ENCODE measurements at regions not wholly inside any gene's neighbourhood (a gene's known extent, or its start where the extent isn't known, plus 50 kb on each side); places are given as distances from the start of the nearest gene placed in this dataset.
"Not testable (repeated sequence)": the region's sequence is repeated elsewhere in the genome, so short reads cannot be mapped to it uniquely, and the experiment has no call there.

GRCh38 chr2:126220331-126220730, 435.6 kb upstream of the GYPC start:
- DNase-seq (ENCODE audit: low read depth, low spot score) = no peak

GRCh38 chr2:126221506-126221905, 434.5 kb upstream of the GYPC start:
- DNase-seq (ENCODE audit: low read depth, low spot score) = no peak

DNA sequence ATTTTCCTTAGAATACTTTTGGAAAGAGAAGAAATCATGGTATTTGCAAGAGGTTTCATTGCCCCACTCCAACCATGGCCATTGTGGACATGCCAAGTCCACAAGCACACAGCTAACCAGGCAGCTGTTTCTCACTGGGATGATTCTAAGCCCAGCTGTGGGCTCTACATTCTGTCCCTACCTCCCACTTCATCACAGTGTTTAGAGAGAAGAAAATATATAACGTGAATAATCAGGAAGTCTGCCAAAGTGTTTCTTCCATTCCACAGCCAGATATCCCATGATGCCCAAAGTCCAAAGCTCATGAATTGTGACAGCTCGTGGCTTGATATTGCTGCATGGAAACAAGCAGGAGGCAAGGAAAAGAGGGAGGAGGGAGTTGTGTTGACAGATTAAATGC, 433.7 kb upstream of the GYPC start:
- no peak for DNase-seq (ENCODE audit: low read depth, low spot score)

DNA sequence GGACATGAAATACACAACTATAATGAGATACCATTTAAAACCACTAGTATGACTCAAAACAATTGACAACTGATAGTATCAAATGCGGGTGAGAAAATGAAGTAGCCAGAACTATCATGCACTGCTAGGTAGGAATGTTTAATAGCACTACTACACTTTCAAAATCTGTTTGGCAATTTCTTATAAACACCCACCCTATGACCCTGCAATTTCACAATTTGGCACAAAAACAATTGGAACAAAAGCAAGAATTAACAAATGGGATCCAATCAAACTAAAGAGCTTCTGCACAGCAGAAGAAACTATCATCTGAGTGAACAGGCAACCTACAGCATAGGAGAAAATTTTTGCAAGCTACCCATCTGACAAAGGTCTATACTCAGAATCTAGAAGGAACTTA, 431.2 kb upstream of the GYPC start:
- no peak for DNase-seq (ENCODE audit: low read depth, low spot score)

GRCh38 chr2:126227250-126227649, 428.7 kb upstream of the GYPC start:
- DNase-seq (ENCODE audit: low read depth, low spot score) = no peak

DNA sequence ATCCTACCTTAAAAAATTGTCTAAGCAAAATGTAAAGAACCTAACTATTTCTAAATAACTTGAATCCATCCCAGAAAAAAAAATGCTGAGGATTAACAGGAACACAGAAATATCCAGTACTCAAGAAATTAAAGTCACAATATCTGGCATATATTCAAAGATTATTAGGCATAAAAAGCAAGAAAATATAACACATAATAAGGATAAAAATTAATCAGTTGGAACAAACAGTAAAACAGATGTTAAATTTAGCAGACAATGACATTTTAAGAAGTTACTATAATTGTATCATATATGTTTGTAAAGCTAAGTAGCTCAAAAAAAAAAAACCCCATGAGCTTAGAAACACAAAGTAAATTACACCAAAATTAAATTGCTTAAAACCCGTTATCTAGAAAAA, 427.4 kb upstream of the GYPC start:
- no peak for DNase-seq (ENCODE audit: low read depth, low spot score)

DNA sequence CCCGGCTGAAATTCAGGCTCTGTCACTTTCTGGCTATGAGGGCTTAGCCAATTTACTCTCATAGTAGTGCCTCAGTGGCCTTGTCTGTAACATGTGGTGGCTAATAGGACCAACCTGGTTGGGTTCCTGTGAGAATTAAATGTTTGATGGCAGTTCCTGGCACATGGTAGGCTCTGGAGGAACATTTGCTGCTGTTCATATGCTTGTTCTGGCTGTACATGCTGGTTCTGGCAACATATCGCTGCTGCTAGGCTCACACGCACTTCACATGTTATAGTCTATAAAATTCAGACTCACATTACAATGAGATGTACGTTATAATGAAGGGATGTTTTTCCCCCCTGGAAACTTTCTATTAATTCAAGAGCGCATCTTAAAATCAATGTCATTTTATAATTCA, 417.7 kb upstream of the GYPC start:
- DNase-seq (ENCODE audit: low read depth, low spot score) = no peak

DNA sequence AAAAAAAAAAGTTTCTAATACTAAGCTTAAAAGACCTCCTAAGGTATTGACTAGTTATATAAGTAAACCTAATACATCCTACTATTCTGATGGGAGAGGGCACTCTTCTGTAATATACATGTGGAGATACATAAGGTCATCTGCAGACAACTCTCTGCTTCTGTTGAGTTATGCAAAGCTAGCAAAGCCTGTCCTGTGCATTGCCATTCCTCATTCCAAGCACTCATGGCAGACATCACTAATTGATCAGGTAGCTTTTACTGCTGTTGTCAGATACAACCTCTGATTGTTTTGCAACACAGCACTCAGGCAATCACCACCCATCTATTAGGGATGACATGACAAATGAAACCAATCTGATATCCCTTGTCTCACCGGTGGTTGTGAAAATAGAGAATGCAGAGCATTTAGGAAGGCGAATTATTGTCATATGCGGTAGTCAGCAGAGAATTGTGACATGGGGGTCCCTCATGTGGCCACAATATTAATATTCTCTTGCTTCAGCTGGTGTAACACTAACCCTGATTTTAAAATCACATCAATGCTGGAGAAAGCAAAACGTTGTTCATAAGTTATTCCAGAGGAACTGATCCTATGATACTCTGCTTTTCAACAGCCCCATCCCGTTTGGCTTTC, 416.5 kb upstream of the GYPC start:
- DNase-seq (ENCODE audit: low read depth, low spot score) = no peak

DNA sequence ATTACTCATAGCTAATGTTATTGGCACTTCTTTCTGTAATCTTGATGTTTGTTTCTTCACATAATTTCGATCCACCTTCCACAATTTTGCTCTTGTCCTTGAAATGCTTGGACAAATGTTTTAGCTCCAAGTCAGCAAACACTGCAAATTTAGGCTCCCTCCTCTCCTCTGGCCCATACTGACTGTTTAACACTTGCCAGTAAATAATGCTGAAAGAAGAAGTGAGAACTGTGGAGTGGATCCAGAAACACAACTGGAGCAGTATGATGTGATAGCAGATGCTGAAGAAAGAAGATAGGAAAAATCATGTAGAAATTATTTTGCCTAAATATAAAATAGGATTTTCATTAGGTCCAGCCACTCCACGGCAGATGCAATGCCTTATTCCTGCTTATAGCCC, 415.0 kb upstream of the GYPC start:
- no peak for DNase-seq (ENCODE audit: low read depth, low spot score)

DNA sequence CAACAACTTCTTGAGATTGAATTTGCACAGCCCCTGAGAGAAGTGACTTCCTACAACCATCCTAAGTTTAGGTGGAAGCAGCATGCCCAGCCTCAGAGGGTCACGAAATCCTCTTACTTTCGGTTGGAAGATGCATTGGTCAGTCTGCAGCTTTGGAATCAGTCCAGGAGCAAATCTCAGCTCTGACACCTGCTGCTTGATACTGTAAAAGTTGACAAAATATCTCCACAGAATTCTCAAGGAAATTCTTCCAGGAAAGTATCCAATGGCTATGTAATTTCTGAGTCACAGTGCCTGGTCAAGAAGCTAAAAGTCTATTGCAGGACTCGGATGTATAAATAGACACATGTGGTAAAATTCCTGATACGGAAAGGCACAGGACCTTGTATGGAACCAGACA, 414.5 kb upstream of the GYPC start:
- no peak for DNase-seq (ENCODE audit: low read depth, low spot score)

DNA sequence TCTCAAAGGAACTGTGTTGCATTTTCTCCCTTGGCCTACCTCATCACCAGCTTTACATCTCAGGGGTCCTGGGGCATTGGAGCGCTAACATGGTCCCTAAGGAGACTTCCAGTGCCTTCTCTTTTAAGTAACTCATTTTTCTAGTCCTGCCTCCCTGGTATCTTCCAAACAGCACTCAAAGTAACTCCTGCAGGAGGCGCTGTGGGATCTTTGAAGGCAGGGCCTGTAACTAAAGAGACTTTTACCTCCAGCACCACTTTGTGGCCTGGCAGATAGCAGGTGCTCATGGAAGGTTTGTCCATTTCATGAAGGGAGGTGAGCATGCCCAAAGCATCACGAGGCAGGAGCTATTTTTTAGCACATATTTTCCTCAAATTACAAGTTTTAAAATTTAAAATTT, 411.0 kb upstream of the GYPC start:
- DNase-seq (ENCODE audit: low read depth, low spot score) = peak; percentile 11

DNA sequence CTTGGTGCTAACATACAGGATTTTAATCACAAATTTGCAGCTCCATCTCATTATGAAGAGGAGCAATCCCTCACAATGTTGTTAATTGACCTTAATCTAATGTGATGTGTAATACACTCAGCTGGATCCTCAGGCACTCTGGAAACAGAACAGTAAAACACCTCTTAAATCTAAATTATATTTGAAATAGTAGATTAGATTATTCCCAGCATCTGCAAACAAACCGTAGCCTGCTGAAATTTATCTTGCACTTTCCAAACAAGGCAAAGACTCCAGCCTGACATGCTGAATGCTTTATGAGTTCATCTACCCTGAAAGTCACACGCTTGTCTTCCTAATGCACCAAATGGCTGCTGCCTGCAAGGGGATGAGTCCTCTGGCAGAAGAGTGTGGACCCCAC, 402.3 kb upstream of the GYPC start:
- DNase-seq (ENCODE audit: low read depth, low spot score) = no peak

- no peak for DNase-seq (ENCODE audit: low read depth, low spot score)
These were observed 391.3 kb upstream of the GYPC start for GRCh38 chr2:126264625-126265024.

GRCh38 chr2:126269911-126270310, 386.0 kb upstream of the GYPC start:
- no peak for DNase-seq (ENCODE audit: low read depth, low spot score)

- DNase-seq (ENCODE audit: low read depth, low spot score) = no peak
These were observed 385.4 kb upstream of the GYPC start for GRCh38 chr2:126270587-126270986.

DNA sequence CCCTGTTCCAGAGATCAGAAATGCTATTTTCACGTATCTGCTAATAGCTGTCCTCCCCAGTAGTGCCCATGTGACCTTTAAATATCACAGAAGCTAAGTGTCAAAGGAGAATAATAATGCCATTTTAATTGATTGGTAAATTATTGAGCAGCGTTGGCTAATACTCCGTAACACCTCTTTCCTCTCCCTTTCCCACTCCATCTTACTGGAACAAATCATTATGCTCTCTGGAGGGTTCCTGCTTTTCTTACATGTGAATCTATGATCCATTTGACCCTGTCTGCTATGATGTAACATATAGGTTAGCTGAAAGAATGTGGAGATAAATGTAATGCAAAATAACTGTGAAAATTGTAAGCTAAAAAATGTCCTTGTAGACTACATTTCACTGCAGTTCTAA, 383.6 kb upstream of the GYPC start:
- DNase-seq (ENCODE audit: low read depth, low spot score) = no peak

- DNase-seq (ENCODE audit: low read depth, low spot score) = no peak
These were observed 380.9 kb upstream of the GYPC start for GRCh38 chr2:126275098-126275497.

DNA sequence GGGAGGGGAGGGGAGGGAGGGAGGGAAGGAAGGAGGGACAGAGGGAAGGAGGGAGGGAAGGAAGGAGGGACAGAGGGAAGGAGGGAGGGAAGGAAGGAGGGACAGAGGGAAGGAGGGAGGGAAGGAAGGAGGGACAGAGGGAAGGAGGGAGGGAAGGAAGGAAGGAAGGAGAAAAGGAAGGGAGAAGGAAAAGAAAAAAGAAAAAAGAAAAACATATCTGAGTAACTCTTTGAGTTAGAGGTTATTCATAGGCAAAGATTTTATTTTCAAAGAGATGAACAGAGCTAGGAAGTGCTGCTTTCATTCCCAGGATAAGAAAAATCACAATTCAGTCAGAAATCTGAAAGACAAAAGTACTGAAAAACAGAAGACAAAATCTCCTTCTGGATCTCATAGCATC, 379.7 kb upstream of the GYPC start:
- DNase-seq (ENCODE audit: low read depth, low spot score) = not testable (repeated sequence)

GRCh38 chr2:126288362-126288761, 367.6 kb upstream of the GYPC start:
- DNase-seq (ENCODE audit: low read depth, low spot score) = no peak

GRCh38 chr2:126293962-126294361, 362.0 kb upstream of the GYPC start:
- DNase-seq (ENCODE audit: low read depth, low spot score) = not testable (repeated sequence)

DNA sequence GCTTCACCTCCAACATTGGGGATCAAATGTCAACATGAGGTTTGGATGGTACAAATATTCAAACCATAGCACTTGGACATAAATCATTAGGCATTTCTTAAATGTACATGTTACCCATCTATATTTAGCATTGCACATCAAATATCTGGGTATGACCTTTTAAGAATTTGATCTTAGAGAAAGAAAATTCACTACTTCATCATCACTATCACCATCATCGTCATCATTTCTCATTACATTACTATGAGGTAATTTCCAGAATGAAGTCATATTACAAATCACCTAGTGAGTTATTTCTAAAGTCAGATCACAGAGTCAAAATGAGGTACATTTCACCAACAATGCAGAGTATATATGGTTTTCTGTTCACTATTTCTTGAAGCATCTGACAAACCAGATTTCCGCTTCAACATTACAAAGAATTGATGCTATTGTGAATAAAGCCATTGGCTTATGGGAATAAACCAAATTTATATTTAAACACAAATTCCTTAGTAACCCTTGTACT, 356.4 kb upstream of the GYPC start:
- no peak for DNase-seq (ENCODE audit: low read depth, low spot score)

GRCh38 chr2:126300348-126300747, 355.6 kb upstream of the GYPC start:
- DNase-seq (ENCODE audit: low read depth, low spot score) = no peak

DNA sequence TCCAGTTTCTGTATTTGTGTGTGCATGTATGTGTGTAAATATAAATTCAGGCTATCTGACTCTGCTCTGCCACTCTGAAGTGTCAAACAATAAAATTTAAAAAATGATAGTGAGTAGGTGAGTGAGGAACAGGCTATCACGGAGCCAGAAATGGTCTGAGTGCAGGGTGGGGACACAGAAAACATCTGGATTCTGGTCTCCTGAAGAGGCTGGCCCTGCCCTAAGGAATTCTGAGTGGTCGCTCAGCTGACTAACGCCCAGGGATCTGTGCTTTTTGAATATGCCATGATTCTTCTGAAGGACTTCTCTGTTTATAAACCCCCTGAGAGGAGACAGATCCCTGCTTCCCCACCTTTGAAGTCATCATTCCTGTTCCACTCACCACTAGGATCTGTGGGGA, 353.9 kb upstream of the GYPC start:
- no peak for DNase-seq (ENCODE audit: low read depth, low spot score)

GRCh38 chr2:126303113-126303512, 352.8 kb upstream of the GYPC start:
- DNase-seq (ENCODE audit: low read depth, low spot score) = no peak
